ENCODE measurements at regions not wholly inside any gene's neighbourhood (a gene's known extent, or its start where the extent isn't known, plus 50 kb on each side); places are given as distances from the start of the nearest gene placed in this dataset.

DNA sequence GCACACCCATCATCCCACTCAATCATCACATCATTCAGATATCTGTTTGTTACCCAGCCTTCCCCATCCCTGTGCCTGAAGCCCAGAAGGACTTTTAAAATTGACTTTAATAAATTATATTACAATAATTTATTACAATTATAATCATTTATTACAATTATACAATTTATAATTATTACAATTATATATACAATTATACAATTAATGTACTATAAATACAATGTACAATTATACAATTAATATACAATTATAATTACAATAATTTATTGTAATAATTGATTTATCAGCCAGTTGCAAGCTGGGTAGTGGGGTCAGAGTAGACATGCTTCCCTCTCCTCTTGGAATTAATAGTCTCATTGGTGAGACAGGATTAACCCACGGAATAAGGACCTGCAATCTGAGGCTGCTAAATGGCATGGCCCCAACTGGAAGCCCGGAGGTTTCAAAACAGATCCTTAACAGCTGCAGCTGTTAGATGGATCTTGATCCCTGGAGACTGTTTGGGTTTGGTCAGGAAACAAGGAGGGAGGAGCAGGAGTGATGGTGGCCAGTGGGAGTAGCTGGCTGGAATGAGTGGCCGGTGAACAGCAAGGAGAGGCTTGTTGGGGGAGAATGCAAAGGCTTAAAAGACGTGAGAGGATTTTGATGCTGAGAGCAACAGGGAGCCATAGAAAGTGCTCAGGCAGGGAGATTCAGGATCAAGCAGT lies 402.8 kb upstream of the PODXL start:
- TF ChIP-seq POLR2A (IDR thresholded peaks at IDR 0.05; ENCODE audit: low read depth, low read length) = no peak
- TF ChIP-seq, protein P1, sequence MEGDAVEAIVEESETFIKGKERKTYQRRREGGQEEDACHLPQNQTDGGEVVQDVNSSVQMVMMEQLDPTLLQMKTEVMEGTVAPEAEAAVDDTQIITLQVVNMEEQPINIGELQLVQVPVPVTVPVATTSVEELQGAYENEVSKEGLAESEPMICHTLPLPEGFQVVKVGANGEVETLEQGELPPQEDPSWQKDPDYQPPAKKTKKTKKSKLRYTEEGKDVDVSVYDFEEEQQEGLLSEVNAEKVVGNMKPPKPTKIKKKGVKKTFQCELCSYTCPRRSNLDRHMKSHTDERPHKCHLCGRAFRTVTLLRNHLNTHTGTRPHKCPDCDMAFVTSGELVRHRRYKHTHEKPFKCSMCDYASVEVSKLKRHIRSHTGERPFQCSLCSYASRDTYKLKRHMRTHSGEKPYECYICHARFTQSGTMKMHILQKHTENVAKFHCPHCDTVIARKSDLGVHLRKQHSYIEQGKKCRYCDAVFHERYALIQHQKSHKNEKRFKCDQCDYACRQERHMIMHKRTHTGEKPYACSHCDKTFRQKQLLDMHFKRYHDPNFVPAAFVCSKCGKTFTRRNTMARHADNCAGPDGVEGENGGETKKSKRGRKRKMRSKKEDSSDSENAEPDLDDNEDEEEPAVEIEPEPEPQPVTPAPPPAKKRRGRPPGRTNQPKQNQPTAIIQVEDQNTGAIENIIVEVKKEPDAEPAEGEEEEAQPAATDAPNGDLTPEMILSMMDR (conservative IDR thresholded peaks at IDR 0.05; ENCODE audit: low read depth, low read length) = no peak
- TF ChIP-seq, protein P2, sequence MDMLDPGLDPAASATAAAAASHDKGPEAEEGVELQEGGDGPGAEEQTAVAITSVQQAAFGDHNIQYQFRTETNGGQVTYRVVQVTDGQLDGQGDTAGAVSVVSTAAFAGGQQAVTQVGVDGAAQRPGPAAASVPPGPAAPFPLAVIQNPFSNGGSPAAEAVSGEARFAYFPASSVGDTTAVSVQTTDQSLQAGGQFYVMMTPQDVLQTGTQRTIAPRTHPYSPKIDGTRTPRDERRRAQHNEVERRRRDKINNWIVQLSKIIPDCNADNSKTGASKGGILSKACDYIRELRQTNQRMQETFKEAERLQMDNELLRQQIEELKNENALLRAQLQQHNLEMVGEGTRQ (IDR thresholded peaks at IDR 0.05; ENCODE audit: low read depth, low read length) = no peak
- TF ChIP-seq SMC3 (IDR thresholded peaks at IDR 0.05; ENCODE audit: low read depth, low read length) = no peak
- TF ChIP-seq RFX5 (IDR thresholded peaks at IDR 0.05; ENCODE audit: low read depth, low read length) = no peak
- no peak for TF ChIP-seq NFE2L2 (IDR thresholded peaks at IDR 0.05; ENCODE audit: low read depth, low read length)
- TF ChIP-seq RAD21 (IDR thresholded peaks at IDR 0.05; ENCODE audit: low read length) = no peak

All from IMR-90 (cell line).